B cell (primary cell): ENCODE measurements at regions not wholly inside any gene's neighbourhood (a gene's known extent, or its start where the extent isn't known, plus 50 kb on each side); places are given as distances from the start of the nearest gene placed in this dataset.

Experiments used
- ATAC-seq: fragments of 200-7000 bp; cut with Tn5 transposase; one replicate; pipeline ENCODE4 v1.10.0; 2021; ENCODE audit warnings: low read depth, mild to moderate bottlenecking, moderate number of reproducible peaks, moderate library complexity
- CTCF ChIA-PET: fragments of 350-600 bp; sonication (Branson Sonifier 250); formaldehyde crosslinking; loops from one replicate; lab custom pipeline; 2021; ENCODE audit warnings: antibody characterized with exemption, inconsistent platforms; lab: Charles Lee
- POLR2A ChIA-PET: fragments of 350-600 bp; sonication (Branson Sonifier 250); formaldehyde crosslinking; loops from one replicate; lab custom pipeline; 2021; ENCODE audit warnings: antibody characterized with exemption; lab: Charles Lee
- DNase-seq: peaks from one replicate; pipeline ENCODE4 v3.0.0; 2013
- H2AFZ ChIP-seq: 2 replicates; pipeline ENCODE4 v1.6.1; 2012; ENCODE audit warnings: mild to moderate bottlenecking, low read depth, low read length; ENCODE audit not compliant: insufficient read depth, poor library complexity, severe bottlenecking
- H3K27ac ChIP-seq, 2 donors: 1 replicate in 1 of 2; 2 replicates in 1 of 2; pipeline ENCODE4 v1.5.1; 2012 to 2013; ENCODE audit warnings: low read length in 2 of 2, mild to moderate bottlenecking in 2 of 2, moderate library complexity in 1 of 2
- H3K27me3 ChIP-seq, 4 experiments: fragments of 200-600 bp in 1 of 4; sonication (generic) in 1 of 4; replicated peaks in 1 of 4; 1 replicate in 2 of 4; 2 replicates in 2 of 4; pipeline versions ENCODE4 v1.6.1 to v1.7.0; 2013 to 2016; ENCODE audit warnings: low read length in 3 of 4, mild to moderate bottlenecking in 2 of 4, mixed read lengths in 1 of 4, moderate library complexity in 1 of 4; ENCODE audit not compliant: insufficient read depth in 4 of 4, control insufficient read depth in 3 of 4; ENCODE audit errors: control extremely low read depth in 1 of 4
- H3K36me3 ChIP-seq, 2 experiments: replicated peaks in 1 of 2; 1 replicate in 1 of 2; 2 replicates in 1 of 2; pipeline versions ENCODE4 v1.6.1 to v1.7.1; 2013; ENCODE audit warnings: low read length in 1 of 2; ENCODE audit not compliant: insufficient read depth in 2 of 2, control insufficient read depth in 1 of 2; ENCODE audit errors: control extremely low read depth in 1 of 2, extremely low read depth in 1 of 2
- H3K4me1 ChIP-seq, 2 donors: fragments of 200-600 bp in 1 of 2; sonication (generic) in 1 of 2; 1 replicate in 1 of 2; 2 replicates in 1 of 2; pipeline versions ENCODE4 v1.5.1 to v1.6.1; 2013 to 2017; ENCODE audit warnings: low read length in 2 of 2; ENCODE audit not compliant: control insufficient read depth in 2 of 2, insufficient read depth in 2 of 2
- H3K4me2 ChIP-seq: replicated peaks from 2 replicates; pipeline ENCODE3; 2012; ENCODE audit warnings: mild to moderate bottlenecking, low read depth, low read length; ENCODE audit not compliant: poor library complexity, severe bottlenecking
- H3K4me3 ChIP-seq, 5 experiments: fragments of 200-600 bp in 1 of 5; sonication (generic) in 1 of 5; 1 replicate in 3 of 5; 2 replicates in 2 of 5; pipeline versions ENCODE4 v1.5.1 to v1.7.0; 2011 to 2016; ENCODE audit warnings: low read length in 4 of 5, mild to moderate bottlenecking in 4 of 5, low read depth in 2 of 5, control low read depth in 1 of 5, moderate library complexity in 1 of 5; ENCODE audit not compliant: insufficient read depth in 1 of 5; ENCODE audit errors: control extremely low read depth in 1 of 5, extremely low read depth in 1 of 5
- H3K79me2 ChIP-seq: fragments of 200-600 bp; sonication (generic); one replicate; pipeline ENCODE4 v1.6.0; 2016; ENCODE audit warnings: low read length; ENCODE audit not compliant: control insufficient read depth, insufficient read depth
- H3K9ac ChIP-seq: fragments of 200-600 bp; sonication (generic); 2 replicates; pipeline ENCODE4 v1.6.1; 2017; ENCODE audit warnings: mild to moderate bottlenecking, low read length, moderate library complexity
- H3K9me3 ChIP-seq, 3 donors: one replicate each; pipeline versions ENCODE4 v1.6.1 to v1.7.1; 2013; ENCODE audit warnings: low read length in 2 of 3; ENCODE audit not compliant: control insufficient read depth in 2 of 3, insufficient read depth in 1 of 3; ENCODE audit errors: control extremely low read depth in 1 of 3
- H4K20me1 ChIP-seq: 2 replicates; pipeline ENCODE4 v1.6.0; 2012; ENCODE audit warnings: mild to moderate bottlenecking, low read length; ENCODE audit not compliant: insufficient read depth, control insufficient read depth, poor library complexity, severe bottlenecking
- H3K27ac Mint-ChIP-seq: one replicate; pipeline ENCODE4 v1.8.0; 2021; ENCODE audit warnings: mixed read lengths
- H3K27me3 Mint-ChIP-seq: one replicate; pipeline ENCODE4 v1.8.0; 2021; ENCODE audit warnings: mixed read lengths
- H3K4me1 Mint-ChIP-seq: one replicate; pipeline ENCODE4 v1.8.0; 2021; ENCODE audit warnings: mixed read lengths
- H3K4me3 Mint-ChIP-seq: one replicate; pipeline ENCODE4 v1.8.0; 2021; ENCODE audit warnings: mixed read lengths
- H3K9me3 Mint-ChIP-seq: one replicate; pipeline ENCODE4 v1.8.0; 2022; ENCODE audit warnings: mixed read lengths; ENCODE audit not compliant: insufficient read depth
- CTCF ChIP-seq: fragments of 200-600 bp; IDR thresholded peaks from one replicate; pipeline ENCODE4 v1.8.0; 2022; ENCODE audit warnings: antibody characterized with exemption, mild to moderate bottlenecking
- EZH2 ChIP-seq: IDR thresholded peaks from 2 replicates; pipeline ENCODE4 v1.6.1; 2012; ENCODE audit warnings: borderline replicate concordance, low read depth, mild to moderate bottlenecking, moderate library complexity, low read length; ENCODE audit not compliant: insufficient read depth, poor library complexity, severe bottlenecking
- WGBS: methylation state at CpG from one replicate; pipeline ENCODE4 v1.1.5; 2013; ENCODE audit warnings: missing lambda C conversion rate; ENCODE audit not compliant: insufficient coverage; 5-methylcytosine and 5-hydroxymethylcytosine counted together
- intact Hi-C: fragments of 100-400 bp; cut with micrococcal nuclease; formaldehyde crosslinking; loops from one replicate; pipeline ENCODE4 v1.10.0; 2022

- no peak overlapping the region for H3K4me2 ChIP-seq
- ChIA-PET POLR2A (no interaction called here), CTCF (interaction anchor here (0.6 to 6.3 kb wide), 13 partner anchors 9 to 1022 kb away, joined by 3 to 78 read pairs (median 3); partner anchors contain the start of genes IRS1 and RHBDD1)
- Mint-ChIP-seq H3K4me1 (no peaks in the 10 kb centered on the region), H3K4me3 (no peak overlapping the region), H3K27me3 (peaks cover 7% of the 10 kb centered on the region), H3K9me3 (no peaks in the 10 kb centered on the region), H3K27ac (no peak overlapping the region)
- H3K36me3 ChIP-seq: no peaks in the 10 kb centered on the region
- TF ChIP-seq EZH2: no peak
- TF ChIP-seq CTCF: peak; percentile 82
- no peak overlapping the region for H2AFZ ChIP-seq
- peak; percentile 74 for DNase-seq
- H3K27ac ChIP-seq: no peak overlapping the region
- H3K9ac ChIP-seq: no peak overlapping the region
- no peaks in the 10 kb centered on the region for H3K9me3 ChIP-seq
- ATAC-seq: peak; percentile 60
- no peaks in the 10 kb centered on the region for H3K4me1 ChIP-seq
- H4K20me1 ChIP-seq: no peaks in the 10 kb centered on the region
- 24% methylated on average over 5 of the region's 11 CpGs for WGBS
- H3K27me3 ChIP-seq: peaks cover 0 to 5% (median 0%) of the 10 kb centered on the region in 4 experiments
- intact Hi-C loops: no loop called here
- H3K4me3 ChIP-seq: no peak overlapping the region
- no peaks in the 10 kb centered on the region for H3K79me2 ChIP-seq
These were observed 583.6 kb downstream of the IRS1 start for GRCh38 chr2:226215902-226216503.

- H3K4me2 ChIP-seq: no peak overlapping the region
- H3K27ac Mint-ChIP-seq: no peak overlapping the region
- no peaks in the 10 kb centered on the region for H3K9me3 ChIP-seq
- CTCF ChIA-PET: interaction anchor here (6.3 kb wide), 1 partner anchor 588 kb away, joined by 78 read pairs; the partner anchor contains the start of gene IRS1
- POLR2A ChIA-PET: no interaction called here
- H2AFZ ChIP-seq: no peak overlapping the region
- ATAC-seq: no peak
- no peak for DNase-seq
- no peaks in the 10 kb centered on the region for H3K36me3 ChIP-seq
- H3K79me2 ChIP-seq: no peaks in the 10 kb centered on the region
- TF ChIP-seq EZH2 (no peak), CTCF (no peak)
- no peaks in the 10 kb centered on the region for H3K4me1 Mint-ChIP-seq
- intact Hi-C loops: no loop called here
- peaks cover 7% of the 10 kb centered on the region for H3K27me3 Mint-ChIP-seq
- no CpG with 5 or more reads among the region's 4 CpGs for WGBS
- H3K4me1 ChIP-seq: no peaks in the 10 kb centered on the region
- no peaks in the 10 kb centered on the region for H4K20me1 ChIP-seq
- H3K9ac ChIP-seq: no peak overlapping the region
- no peaks in the 10 kb centered on the region for H3K9me3 Mint-ChIP-seq
- no peak overlapping the region for H3K4me3 ChIP-seq
- no peak overlapping the region for H3K27ac ChIP-seq
- peaks cover 0 to under 1% (median 0%) of the 10 kb centered on the region in 4 experiments for H3K27me3 ChIP-seq
- H3K4me3 Mint-ChIP-seq: no peak overlapping the region
These were observed 585.9 kb downstream of the IRS1 start for GRCh38 chr2:226213717-226214116.
